Hindlimb muscle (tissue), 1 donor: ENCODE measurements at regions not wholly inside any gene's neighbourhood (a gene's known extent, or its start where the extent isn't known, plus 50 kb on each side); places are given as distances from the start of the nearest gene placed in this dataset.

Experiments
- DNase-seq: peaks from one replicate; pipeline ENCODE4 v3.0.0-alpha.2; 2013

DNA sequence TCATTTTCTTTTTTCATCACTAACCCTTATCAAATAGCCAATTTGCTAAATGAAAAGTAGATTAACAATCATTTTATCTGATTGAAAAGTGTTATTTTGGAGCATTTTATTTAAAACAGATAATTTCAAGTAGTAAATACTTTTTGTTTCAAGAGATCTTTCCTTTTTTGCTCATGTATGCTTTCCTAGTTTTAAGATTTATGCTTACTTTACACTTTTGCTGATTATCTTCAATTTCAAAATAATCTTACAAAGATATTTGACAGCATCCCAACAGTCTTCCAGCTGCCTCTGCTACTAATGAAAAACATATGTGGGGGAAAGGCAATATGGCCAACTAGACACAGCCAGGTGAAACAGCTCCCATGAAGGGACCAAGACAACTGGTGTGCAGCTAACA, 1027.3 kb upstream of the CDH9 start:
- no peak for DNase-seq

DNA sequence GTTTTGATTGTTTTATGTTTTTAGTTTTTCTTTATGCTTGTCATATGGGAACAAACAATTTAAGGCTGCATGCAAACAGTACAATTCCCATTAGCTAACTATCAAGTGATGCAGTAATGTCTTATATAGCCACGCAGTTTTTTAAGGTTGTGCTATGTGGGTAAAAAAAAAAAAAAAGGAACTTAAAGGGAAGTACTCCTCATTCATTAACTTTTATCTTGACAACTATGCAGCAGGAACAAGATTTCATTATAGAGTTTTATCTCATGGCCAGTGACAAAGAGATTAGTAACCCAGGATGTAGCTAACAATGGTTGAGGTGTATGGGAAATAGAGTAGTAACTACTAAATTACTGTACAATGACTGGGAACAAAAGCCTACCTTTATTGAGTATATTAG, 1008.2 kb upstream of the CDH9 start:
- no peak for DNase-seq

DNA sequence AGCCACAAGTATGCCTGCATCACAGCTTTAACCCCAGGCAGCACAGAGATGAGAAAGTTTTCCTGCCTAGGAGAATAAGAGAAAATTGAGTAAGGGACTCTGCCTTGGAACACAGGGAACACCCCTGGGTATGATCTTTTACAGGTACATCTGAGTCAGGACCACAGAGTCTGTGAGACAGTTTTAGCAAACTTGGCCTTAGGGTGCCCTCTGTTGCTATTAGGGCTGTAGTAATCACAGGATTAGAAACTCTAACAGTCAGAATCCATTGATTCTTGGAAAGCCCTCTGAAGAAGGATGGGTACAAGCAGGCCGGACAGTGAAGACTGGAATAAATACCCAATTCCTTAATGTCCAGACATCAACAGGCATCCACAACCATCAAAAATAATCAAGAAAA, 989.5 kb upstream of the CDH9 start:
- DNase-seq: no peak

DNA sequence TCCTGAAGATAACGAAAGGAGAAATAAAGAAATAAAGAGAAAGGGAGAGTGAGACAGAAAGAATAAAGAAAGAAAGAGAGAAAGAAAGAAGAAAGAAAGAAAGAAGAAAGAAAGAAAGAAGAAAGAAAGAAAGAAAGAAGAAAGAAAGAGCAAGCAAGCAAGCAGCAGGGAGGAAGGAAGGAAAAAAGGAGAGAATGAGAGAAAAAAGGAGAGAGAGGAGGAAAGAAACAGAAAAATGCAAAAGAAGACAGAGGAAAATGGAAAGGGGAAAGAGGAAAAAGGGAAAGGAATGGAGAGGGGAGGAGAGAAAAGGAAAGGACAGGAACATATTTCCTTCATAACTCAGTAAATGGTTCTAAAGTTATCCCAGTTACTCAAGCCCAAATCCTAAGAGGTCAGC, 978.8 kb upstream of the CDH9 start:
- DNase-seq: no peak

DNA sequence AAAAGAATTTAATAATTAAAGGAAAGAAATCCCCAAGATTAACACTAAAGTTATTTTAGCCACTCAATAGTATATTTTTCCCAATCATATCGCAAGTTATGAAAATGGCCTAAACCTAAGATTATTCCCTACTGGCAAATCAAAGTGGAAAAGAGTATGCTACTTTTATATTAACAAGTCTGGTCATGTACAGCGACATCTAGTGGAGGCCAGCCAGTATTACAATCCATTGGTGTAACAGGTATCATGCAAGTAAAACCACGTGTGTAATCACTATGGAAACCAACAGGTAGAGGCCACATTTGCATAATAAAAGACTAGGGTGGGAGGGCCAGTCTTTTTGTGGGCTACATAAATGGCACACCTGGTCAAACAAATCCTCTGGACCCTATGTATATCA, 976.4 kb upstream of the CDH9 start:
- no peak for DNase-seq

DNA sequence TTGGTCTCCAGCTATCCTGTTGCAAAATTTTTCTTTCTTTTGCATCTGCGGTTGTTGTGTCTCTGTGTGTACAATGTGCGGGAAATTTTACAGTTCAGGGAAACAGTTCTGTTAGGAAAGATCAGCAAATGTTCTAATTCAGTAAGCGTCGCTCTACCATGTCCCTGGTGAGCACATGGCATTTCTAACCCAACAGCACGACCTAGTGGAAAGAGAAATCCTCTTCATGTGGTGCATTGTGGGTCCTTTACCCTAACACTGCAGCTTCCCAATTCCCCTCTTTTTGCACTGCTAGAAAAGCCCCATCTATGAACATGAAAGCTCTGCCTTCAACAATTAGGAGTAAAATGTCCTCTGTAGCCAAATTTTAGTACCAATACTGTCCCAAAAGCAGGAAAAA, 974.2 kb upstream of the CDH9 start:
- no peak for DNase-seq

DNA sequence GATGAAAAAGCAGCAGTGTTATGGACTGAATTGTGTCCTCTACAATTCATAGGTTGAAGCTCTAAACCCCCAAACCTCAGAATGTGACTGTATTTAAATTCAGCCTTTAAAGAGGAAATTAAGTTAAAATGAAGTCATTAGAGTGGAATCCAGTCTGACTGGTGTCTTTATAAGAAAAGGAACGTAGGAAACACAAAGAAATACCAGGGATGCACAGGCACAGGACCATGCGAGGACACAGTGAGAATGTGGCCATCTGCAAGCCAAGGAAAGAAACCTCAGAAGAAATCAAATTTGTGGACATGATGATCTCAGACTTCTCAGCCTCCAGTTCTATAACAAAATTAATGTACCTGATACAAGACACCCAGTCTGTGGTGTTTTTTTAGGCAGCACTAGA, 971.2 kb upstream of the CDH9 start:
- DNase-seq: no peak

DNA sequence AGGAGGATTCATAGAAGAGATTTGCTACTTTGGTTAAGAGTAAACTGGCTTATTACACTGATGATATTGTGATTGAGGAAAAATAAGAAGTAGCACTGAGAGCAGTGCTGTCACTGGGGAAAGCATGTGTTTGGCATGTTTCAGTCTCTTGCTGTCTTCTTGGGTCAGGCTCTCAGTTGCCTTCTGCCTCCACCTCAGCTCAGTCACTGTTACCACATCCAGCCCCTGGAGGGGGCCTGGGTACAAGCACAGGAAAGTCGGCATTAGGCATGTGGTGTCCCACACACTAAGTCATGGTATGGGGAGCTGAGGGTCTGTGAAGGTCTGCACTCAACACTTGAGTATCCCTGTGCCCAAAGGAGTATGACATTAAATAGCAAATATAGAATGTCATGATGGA, 958.3 kb upstream of the CDH9 start:
- DNase-seq: no peak

DNA sequence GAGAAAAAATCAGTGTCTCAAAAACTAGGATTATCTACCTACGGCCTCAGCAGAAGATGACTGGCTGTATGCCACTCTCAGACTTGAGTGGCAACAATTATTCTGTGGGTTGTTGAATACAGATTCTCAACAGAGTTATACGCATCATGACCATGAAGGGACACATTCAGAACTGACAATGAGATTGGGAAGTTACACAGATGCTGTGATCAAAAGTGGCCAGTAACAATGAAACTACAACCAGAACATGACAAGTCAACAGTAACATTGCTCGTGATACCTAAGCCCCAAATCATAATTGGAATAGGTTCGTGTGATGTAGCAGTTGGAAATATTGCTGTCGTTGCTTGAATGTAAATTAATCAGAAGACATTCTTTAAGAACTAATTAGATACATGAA, 957.5 kb upstream of the CDH9 start:
- no peak for DNase-seq

DNA sequence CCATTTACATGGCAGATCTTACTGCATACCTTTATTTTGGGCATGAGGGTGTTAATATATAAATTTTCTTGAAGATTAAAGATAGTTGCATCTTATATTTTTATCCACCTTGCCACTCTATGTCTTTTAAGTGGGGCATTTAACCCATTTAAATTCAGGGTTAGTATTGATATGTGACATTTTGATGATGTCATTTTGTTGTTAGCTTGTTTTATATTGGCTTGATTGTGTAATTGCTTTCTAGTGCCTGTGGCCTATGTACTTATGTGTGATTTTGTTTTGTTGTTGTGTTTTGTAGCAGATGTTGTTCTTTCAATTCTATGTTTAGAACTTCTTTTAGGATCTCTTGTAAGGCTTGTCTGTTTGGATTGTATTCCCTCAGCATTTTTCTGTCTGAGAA, 939.9 kb upstream of the CDH9 start:
- no peak for DNase-seq

DNA sequence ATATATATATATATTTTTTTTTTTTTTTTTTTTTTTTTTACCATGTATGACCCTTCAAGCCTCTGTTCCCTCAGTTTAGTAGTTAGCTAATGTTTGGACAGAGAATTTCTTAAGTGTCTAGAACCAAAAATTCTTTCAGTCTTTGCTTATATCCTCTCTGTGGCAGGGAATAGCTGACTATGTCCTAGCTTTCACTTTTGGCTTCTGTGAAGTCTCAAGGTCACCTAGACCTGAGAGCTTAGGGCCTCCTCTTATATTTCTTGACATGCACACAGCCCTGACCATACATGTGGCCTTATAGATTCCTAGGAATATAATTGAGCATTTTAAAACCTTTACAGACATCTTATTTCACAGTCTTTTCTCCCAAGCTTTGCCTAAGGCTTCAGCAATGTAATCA, 930.8 kb upstream of the CDH9 start:
- no peak for DNase-seq

DNA sequence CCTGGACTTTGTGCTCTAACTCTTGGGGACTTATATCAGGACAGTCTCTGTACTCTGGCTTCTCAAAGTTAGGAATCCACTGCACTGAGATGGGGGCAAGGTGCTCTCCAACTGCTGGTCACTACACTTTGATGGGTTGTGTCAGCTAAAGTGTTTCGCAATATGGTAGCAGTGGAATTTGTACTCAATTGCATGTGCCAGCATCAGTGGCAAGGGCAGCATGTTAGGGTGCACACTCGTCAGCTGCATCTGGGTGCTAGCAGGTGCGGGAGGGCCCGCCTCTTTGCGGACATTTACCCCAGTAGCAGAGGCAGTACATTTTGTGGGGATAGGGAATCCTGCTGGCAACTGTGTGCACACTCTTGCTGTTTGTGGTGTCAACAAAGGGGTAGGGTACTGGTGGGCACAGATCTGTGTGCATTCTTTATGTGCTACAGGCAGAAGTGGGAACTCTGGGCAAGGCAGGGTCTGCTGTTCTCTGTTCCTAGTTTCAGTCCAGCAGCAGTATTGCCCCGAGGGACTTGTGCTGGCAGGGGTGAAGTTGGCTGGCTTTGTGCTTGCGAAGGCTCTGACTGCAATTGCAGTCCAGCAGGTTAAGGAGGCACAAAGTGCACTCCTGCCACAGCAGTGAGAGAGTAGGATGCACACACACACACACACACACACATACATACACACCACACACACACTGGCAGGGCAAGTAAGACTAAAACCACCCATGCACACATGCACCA, 924.8 kb upstream of the CDH9 start:
- DNase-seq: no peak

DNA sequence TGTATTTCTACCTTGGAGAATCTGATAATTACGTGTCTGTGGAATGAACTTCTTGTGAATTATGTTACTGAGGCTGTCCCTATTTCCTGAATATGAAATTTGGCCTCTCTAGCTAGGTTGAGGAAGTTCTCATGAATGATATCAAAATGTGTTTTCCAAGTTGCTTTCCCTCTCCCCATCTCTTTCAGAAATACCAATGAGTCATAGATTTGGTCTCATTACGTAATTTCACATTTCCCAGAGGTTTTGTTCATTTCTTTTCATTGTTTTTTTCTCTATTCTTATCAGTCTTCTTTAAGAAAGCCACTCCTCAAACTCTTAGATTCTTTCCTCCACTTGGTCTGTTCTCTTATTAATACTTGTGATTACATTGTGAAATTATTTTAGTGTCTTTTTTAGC, 923.8 kb upstream of the CDH9 start:
- no peak for DNase-seq

DNA sequence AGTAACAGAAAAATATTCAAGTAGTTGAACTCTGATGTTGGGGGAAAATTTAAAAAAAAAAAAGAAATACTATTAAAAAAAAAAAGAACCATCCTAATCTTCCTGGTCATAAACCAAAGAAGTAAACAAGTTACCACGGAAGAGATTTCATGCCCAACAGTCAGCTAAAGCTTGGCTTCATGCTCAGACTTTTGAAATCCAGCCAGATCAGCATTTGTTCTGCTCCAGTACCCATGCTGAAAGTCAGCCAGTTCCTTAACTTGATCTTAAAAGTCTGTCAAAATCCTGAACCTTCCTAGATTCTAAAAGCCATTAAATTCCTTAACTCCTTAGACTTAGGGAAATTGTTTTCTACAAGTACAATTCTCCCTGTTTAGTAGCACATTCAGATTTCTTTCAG, 908.7 kb upstream of the CDH9 start:
- DNase-seq: no peak

DNA sequence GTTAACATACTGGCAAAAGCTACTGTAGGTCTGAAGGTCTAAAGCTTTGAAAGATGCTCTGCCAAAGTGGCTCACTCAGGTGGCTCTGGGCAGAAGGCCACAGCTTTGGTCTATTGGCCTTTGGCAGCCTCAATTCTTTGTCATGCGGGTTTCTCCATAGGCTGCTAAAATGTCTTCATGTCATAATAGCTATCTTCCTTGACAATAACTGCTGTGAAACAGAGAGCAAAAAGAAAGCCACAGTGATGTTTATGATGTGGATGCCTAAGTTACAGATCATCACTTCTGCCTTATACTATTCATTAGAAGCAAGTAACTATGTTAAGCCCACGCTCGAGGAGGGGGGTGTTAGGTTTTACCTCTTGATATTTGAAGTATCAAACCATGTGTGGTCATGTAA, 906.1 kb upstream of the CDH9 start:
- DNase-seq: no peak

DNA sequence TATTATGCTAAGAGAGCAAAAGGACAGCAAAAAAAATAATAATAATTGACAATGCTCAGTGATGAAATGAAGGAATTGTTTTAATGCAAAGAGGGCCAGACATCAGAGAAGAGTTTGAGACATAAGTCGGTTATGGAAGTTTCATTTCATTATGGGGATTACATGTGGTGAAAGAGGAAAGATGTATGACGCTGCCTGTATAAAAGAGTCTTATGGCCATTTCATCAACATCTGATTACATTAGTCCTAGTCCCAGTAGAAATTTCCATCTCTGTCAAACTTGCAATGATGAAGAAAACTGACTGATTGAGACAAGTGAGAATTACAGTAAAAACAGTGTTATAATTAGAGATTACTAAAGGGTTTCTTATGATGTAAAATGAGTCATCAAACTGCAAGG, 900.6 kb upstream of the CDH9 start:
- DNase-seq: no peak

DNA sequence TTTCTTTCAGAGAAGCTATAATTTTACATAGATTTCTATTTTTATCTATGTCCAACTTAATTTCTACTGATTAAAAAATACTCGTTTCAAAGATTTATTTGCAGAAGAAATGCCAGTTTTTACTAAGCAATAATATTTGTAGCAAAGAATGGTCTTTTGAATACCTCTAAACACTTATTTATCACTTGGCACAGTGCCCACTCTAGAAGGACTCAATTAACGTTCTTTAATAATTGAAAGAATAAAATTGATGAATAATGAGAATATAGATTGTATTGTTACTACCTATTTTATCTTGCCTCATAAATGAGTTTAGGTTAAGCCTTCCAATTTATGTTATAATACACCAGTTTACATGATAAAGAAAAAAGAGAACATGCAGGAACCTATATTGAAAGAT, 889.7 kb upstream of the CDH9 start:
- DNase-seq: no peak

DNA sequence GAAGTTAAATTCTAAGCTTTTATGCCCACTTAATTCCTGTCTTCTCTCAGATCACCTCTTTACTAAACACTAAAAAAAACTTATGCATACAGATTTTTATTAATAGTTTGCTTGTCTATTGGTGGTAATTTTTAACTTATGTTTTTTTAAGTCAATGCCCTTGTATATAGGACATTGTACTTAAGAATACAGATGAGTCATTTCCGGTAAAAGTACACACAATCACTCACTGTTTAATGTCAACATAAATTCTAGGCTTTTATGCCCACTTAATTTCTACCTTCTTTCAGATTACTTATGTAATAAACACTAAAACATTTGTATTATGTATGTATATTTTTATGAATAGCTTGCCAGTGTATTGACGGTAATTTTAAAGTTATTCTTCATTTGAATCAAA, 872.8 kb upstream of the CDH9 start:
- DNase-seq: no peak

DNA sequence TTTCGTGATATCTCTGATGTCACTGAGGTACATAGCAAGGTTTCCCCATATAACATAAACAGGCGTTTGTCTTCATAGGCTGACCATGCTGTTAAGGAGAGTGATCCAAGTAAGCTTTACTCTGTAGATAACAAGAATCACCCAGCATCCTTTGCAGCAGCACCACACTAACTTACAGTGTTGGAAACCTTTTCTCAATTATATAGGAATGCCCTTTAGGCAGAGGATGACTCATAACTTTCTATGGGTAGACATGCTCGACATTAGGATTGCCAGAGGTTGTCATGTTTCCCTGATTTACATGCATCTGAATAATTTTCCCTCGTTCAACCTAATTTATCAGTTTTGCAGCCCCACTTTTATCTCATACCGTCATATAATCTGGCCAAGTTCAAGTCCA, 870.0 kb upstream of the CDH9 start:
- DNase-seq: no peak

DNA sequence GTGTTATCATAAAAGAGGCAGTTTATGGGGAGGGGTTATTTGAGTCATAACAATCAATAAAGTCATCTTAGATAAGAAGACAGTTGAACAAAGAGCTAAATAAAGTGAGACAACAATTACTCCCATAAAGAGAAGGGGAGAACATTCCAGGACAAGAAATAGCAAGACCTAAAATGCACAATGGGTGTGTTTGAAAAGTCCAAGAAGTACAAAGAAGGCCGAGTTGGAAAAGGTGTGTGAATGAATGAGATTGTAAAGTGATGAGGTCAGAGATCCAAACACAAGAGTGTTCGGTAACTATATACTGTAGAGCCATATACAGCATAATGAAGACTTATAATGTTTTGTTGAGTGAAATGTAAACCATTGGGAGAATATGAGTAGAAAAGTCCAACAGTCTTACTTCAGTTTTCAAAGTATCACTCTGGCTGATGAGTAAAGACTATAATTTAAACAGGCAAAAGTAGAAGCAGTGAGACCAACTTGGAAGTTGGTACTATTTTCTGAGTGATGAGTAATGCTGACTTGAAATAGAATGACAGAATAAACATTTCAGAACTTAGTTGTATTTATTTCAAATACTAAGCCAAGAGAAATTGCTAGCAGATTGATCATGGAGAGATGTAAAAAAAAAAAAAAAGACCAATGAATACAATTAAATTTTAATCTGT, 868.7 kb upstream of the CDH9 start:
- no peak for DNase-seq

DNA sequence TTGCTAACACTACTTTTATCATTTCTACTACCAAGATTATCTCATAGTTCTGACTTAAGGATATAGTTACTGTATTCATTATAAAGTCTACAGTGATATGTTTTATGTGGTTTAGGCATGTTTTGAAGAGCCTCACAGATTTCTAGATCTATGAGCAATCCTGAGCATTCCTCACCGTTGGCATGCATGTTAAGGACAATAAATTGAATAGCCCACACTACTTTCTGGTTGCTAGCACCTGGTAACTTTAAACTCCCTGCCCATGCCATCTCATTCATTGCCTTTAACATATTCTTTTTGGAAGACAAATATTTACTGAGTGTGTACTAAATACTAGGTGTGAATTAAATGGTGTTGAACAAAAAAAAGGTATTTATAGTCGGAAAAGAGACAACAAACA, 868.1 kb upstream of the CDH9 start:
- DNase-seq: no peak

DNA sequence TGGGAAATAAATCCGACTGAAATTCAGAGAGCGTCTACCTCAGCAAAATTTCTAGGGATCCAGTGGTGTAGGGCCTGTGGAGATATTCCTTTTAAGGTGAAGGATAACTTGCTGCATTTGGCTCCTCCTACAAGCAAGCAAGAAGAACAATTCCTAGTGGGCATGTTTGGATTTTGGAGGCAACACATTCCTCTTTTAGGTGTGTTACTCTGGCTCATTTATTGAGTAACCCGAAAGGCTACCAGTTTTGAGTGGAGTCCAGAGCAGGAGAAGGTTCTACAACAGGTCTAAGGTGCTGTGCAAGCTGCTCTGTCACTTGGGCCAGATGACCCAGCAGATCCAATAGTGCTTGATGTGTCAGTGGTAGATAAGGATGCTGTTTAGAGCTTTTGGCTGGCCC, 862.4 kb upstream of the CDH9 start:
- DNase-seq: no peak

DNA sequence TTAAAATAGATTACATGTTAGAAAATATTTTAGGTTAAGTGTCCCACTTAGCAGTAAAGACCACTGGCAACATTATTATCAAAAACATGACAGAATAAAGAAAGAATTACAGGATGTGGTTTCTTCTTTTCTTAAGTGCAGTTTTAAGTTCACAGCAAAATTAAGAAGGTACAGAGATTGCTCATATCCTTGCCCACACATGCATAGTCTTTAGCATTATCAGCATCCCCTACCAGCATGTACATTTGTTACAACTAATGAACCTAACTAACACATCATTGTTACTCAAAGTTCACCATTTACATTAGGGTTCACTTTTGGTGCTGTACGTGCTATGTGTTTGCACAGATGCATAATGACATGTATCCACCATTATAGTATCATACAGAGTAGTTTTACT, 837.7 kb upstream of the CDH9 start:
- no peak for DNase-seq

DNA sequence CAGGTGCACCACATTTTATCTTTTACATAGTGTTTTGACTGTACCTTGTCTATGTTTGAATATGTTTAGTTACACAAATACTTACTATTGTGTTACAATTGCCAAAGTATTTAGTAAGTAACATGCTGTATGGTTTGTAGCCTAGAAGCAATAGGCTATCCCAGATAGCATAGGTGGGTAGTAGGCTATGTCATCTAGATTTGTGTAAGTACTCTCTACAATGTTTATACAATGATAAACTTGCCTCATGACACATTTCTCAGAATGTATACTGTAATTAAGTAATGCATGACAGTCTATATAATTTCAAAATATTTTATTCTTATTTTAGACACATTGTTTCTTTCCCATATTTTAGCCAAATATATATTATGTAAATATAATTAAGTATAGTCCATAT, 836.8 kb upstream of the CDH9 start:
- DNase-seq: no peak

DNA sequence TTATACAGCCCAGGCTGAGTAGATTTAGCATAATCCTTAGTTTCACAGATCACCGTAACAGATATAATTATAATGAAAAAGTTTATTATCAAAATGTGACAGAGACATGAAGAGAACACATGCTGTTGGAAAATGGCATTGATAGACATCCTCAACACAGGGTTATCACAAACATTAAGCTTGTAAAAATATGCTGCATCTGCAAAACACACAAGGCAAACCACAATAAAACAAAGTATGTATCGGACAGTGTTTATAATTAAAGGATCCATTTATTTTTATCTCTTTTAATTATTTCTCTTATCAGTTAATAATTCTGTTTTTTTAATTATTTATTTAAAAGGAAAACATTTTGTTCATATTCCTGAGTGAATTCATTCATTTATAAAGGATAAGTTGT, 829.9 kb upstream of the CDH9 start:
- no peak for DNase-seq
